Parathyroid adenoma (tissue), 2 donors: ENCODE measurements at regions not wholly inside any gene's neighbourhood (a gene's known extent, or its start where the extent isn't known, plus 50 kb on each side); places are given as distances from the start of the nearest gene placed in this dataset.
"Not testable (repeated sequence)": the region's sequence is repeated elsewhere in the genome, so short reads cannot be mapped to it uniquely, and the experiment has no call there.

Experiments
- H2AFZ ChIP-seq: fragments of 300-600 bp; sonication (generic); one replicate; pipeline ENCODE4 v1.7.0; 2017; ENCODE audit warnings: antibody characterized with exemption, mild to moderate bottlenecking
- H3K27ac ChIP-seq: fragments of 300-600 bp; sonication (generic); one replicate; pipeline ENCODE4 v1.7.0; 2017
- H3K27me3 ChIP-seq: fragments of 300-600 bp; sonication (generic); one replicate; pipeline ENCODE4 v1.7.0; 2017; ENCODE audit warnings: low read length; ENCODE audit not compliant: control insufficient read depth, insufficient read depth
- H3K36me3 ChIP-seq: fragments of 300-600 bp; sonication (generic); one replicate; pipeline ENCODE4 v1.7.0; 2017; ENCODE audit warnings: low read length; ENCODE audit not compliant: control insufficient read depth, insufficient read depth
- H3K4me1 ChIP-seq: fragments of 300-600 bp; sonication (generic); one replicate; pipeline ENCODE4 v1.7.0; 2017; ENCODE audit warnings: control low read depth
- H3K4me2 ChIP-seq: fragments of 300-600 bp; sonication (generic); one replicate; pipeline ENCODE4 v1.7.0; 2017; ENCODE audit warnings: low read length
- H3K4me3 ChIP-seq: fragments of 300-600 bp; sonication (generic); one replicate; pipeline ENCODE4 v1.7.0; 2017; ENCODE audit warnings: low read depth, low read length
- H3K79me2 ChIP-seq: fragments of 300-600 bp; sonication (generic); one replicate; pipeline ENCODE4 v1.7.0; 2017; ENCODE audit warnings: control low read depth
- H3K9ac ChIP-seq: fragments of 300-600 bp; sonication (generic); one replicate; pipeline ENCODE4 v1.7.0; 2017; ENCODE audit warnings: mild to moderate bottlenecking
- H3K9me3 ChIP-seq: fragments of 300-600 bp; sonication (generic); one replicate; pipeline ENCODE4 v1.7.0; 2017; ENCODE audit warnings: low read length; ENCODE audit not compliant: control insufficient read depth
- CTCF ChIP-seq: fragments of 300-600 bp; sonication (generic); IDR thresholded peaks from one replicate; pipeline ENCODE4 v1.7.0; 2017; ENCODE audit warnings: antibody characterized with exemption, mild to moderate bottlenecking
- donor health status: primary hyperparathyroidism.

DNA sequence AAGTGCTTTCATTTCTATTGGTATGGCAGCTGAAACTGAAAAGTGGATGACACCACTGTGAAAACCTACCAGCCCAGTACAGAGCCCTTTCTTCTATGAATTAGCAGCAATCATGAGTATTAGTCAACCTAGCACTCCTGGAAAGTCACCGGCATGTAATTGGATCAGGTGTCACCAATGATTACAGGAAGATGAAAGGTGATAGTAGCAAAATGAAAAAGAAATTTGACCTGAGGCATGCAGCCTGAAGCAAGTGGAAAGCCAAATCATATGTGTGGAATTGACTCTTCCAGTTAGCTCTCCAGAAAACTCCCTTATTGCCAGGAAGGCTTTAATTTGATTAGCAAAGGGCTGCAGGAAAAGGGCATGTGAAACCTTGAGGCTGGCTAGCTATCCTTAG is 81.2 kb upstream of the NAA35 start:
- no peak overlapping the region for H2AFZ ChIP-seq
- no peaks in the 10 kb centered on the region for H3K9me3 ChIP-seq

GRCh38 chr9:85861882-85862281 is 79.1 kb upstream of the NAA35 start:
- H3K27ac ChIP-seq, H2AFZ ChIP-seq, H3K9me3 ChIP-seq, H3K36me3 ChIP-seq, H3K79me2 ChIP-seq, H3K9ac ChIP-seq, H3K27me3 ChIP-seq, H3K4me1 ChIP-seq, H3K4me3 ChIP-seq, H3K4me2 ChIP-seq: not testable (repeated sequence)

More for the DNA sequence above, 81.2 kb upstream of the NAA35 start:
- Histone ChIP-seq H3K4me2 (no peak overlapping the region), H3K79me2 (no peaks in the 10 kb centered on the region), H3K27me3 (no peaks in the 10 kb centered on the region), H3K36me3 (no peaks in the 10 kb centered on the region), H3K27ac (no peak overlapping the region), H3K4me1 (peaks cover 2% of the 10 kb centered on the region), H3K4me3 (no peak overlapping the region), H3K9ac (no peak overlapping the region)
- no peak for TF ChIP-seq CTCF

DNA sequence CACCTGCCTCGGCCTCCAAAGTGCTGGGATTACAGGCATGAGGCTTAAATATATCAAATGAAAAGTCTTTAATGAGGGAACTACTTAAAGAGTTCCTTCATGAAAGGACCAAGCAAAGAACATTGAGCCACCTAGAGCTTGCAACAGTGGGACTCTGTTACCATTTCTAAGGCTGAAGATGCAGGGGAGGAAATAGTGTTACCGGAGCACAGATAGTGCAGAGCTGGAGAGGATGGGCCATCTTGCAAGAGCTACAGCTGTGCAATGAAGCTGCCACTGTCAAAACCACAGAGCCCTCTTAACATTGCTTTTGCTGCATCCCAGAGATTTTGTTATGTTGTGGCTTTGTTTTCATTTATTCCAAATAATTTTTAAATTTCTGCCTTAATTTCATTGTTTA is 77.1 kb upstream of the NAA35 start:
- Histone ChIP-seq H3K9me3 (no peaks in the 10 kb centered on the region), H3K36me3 (no peaks in the 10 kb centered on the region), H3K4me3 (no peak overlapping the region), H3K27ac (no peak overlapping the region), H3K4me1 (peaks cover 2% of the 10 kb centered on the region), H2AFZ (no peak overlapping the region), H3K79me2 (no peaks in the 10 kb centered on the region), H3K4me2 (no peak overlapping the region), H3K27me3 (no peaks in the 10 kb centered on the region), H3K9ac (no peak overlapping the region)
- TF ChIP-seq CTCF, result no peak

DNA sequence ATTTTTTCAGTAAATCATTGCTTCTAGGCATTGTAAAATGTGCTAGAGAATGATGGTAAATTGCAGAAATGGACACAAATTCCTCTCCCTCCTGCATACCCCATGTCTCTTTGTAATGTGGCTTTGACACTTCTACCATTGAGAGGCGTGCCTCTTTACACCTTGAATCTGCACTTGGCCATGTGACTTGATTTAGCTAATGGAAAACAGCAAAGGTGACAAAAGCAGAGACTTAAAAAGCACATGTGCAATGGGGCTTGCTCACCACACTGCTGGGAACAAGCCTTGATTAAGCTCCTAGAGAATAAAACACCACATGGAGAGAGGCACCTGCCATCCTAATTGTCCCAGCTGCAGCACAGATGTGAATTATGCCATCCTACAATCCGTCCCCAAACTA is 69.9 kb upstream of the NAA35 start:
- H3K4me1 ChIP-seq, result no peaks in the 10 kb centered on the region
- no peak overlapping the region for H3K4me2 ChIP-seq
- H3K4me3 ChIP-seq, result no peak overlapping the region
- no peaks in the 10 kb centered on the region for H3K79me2 ChIP-seq
- no peak overlapping the region for H2AFZ ChIP-seq
- no peaks in the 10 kb centered on the region for H3K36me3 ChIP-seq
- H3K9ac ChIP-seq, result no peak overlapping the region
- no peaks in the 10 kb centered on the region for H3K9me3 ChIP-seq
- TF ChIP-seq CTCF, result no peak
- H3K27ac ChIP-seq, result no peak overlapping the region
- no peaks in the 10 kb centered on the region for H3K27me3 ChIP-seq

DNA sequence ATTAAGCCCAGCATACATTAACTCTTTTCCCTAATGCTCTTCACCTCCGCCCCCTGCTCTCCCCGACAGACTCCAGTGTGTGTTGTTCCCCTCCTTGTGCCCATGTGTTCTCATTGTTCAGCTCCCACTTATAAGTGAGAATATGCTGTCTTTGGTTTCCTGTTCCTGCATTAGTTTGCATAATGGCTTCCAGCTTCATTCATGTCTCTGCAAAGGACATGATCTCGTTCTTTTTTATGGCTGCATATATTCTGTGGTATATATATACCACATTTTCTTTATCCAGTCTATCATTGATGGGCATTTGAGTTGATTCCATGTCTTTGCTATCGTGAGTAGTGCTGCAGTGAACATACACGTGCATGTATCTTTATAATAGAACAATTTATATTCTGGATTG is 69.3 kb upstream of the NAA35 start:
- not testable (repeated sequence) for H3K27me3 ChIP-seq, H2AFZ ChIP-seq, H3K79me2 ChIP-seq, H3K27ac ChIP-seq, H3K4me2 ChIP-seq, H3K4me3 ChIP-seq, H3K36me3 ChIP-seq, H3K9me3 ChIP-seq, H3K4me1 ChIP-seq, H3K9ac ChIP-seq

DNA sequence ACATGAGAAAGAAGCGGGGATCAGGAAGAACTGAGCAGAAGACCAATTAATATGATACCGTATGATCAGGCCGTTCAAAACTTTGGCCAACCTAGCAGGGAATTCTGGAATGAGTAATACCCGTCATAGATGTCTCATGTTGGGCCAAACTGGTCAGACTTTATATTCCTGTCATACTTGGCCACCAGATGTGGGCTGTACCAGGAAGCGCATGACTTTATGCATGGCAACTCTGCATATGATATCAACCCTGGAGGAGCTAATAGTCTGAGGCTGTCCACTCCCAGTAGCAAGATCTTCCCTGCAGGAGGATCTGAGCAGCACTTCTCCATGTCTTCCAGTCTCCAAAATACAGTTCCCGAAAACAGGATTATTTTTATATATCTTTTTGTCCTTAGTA is 68.5 kb upstream of the NAA35 start:
- no peaks in the 10 kb centered on the region for H3K79me2 ChIP-seq
- no peaks in the 10 kb centered on the region for H3K9me3 ChIP-seq
- H3K27me3 ChIP-seq, result no peaks in the 10 kb centered on the region
- no peak for TF ChIP-seq CTCF
- no peak overlapping the region for H3K4me2 ChIP-seq
- no peaks in the 10 kb centered on the region for H3K4me1 ChIP-seq
- H3K27ac ChIP-seq, result no peak overlapping the region
- H3K9ac ChIP-seq, result no peak overlapping the region
- no peak overlapping the region for H2AFZ ChIP-seq
- no peaks in the 10 kb centered on the region for H3K36me3 ChIP-seq
- no peak overlapping the region for H3K4me3 ChIP-seq
